Myocyte (in vitro differentiated cells): ENCODE measurements at regions not wholly inside any gene's neighbourhood (a gene's known extent, or its start where the extent isn't known, plus 50 kb on each side); places are given as distances from the start of the nearest gene placed in this dataset.
A peak's percentile ranks its signal among the peaks of the same experiment; 100 is the strongest.

ENCODE experiments used
- DNase-seq: peaks from one replicate; pipeline ENCODE4 v3.0.0-alpha.2; 2012; ENCODE audit warnings: low read depth

GRCh38 chr4:106454021-106454420, 85.4 kb upstream of the GIMD1 start:
- no peak for DNase-seq

DNA sequence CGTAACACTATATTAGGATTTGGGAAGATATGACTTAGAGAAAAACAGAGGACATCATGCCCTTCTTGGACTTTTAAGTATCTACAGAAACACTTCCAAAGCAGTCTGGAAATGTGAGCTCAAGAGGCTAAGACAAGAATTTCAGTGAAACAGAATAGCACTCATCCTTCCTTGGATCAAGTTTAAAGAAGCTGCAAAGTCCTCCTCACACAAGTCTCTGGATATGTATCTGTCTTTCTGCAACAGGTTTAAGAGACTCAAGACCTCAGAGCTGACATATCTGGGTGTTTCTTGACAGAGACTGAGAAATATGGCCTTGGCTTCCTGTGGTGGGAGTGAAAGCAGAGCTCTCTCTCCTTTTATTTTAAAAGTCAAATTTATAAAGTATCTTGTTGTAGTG, 82.5 kb upstream of the GIMD1 start:
- DNase-seq, result no peak

GRCh38 chr4:106450249-106450648, 81.7 kb upstream of the GIMD1 start:
- no peak for DNase-seq

DNA sequence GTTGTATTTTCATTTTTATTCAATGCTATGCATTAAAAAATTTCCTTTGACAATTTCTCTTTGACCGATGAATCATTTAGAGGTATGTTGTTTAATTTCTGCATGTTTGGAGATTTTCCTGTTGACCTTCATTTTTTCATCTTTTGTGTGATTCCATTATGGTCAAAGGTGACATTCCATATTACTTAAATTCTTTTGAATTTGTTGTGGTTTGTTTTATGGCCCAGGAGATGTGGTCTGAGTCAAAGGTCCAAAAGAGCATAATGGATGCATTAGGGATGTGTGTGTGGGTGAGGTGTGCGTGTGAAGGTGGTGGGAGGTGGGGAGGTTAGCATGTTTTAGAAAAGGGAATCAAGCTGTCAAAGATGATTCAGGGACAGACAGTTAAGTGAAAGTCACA, 76.0 kb upstream of the GIMD1 start:
- no peak for DNase-seq

DNA sequence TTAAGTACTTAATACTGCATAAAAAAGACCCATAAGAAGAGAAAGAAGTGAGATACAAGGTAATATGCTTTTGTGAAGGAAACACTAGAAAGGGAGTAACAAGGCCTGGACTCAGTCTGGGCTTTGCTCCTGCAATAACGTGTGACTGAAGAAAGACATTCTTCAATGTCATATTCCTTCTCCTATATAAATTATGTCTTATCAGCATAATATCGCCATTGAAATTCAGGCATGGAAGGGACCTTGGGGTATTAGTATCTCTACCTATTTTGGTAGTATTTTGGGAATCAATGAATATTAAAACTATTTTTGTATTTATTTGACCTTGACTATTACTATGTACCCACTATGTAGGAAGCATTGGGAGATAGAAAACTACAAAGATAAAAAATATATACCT, 62.2 kb upstream of the GIMD1 start:
- DNase-seq, result no peak

GRCh38 chr4:106429885-106430284, 61.3 kb upstream of the GIMD1 start:
- no peak for DNase-seq

DNA sequence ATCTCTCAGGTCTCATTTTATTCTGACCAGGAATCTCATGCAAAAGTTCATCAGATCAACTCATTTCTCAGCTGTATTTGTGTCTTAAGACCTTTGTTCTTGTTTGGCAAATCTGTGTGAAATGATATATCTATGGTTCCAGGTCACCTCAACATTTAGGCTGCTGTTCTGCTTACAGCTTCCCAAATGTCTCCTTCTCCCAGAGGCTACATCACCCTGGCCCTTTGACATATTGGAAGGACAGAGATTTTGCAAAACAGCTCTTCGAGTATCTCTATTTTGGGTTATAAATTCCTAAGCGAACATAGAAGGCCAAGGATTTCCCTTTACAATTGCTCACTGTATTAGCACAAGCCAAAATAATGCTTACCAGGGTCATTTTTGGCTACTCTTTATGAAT, 57.5 kb upstream of the GIMD1 start:
- DNase-seq, result no peak

DNA sequence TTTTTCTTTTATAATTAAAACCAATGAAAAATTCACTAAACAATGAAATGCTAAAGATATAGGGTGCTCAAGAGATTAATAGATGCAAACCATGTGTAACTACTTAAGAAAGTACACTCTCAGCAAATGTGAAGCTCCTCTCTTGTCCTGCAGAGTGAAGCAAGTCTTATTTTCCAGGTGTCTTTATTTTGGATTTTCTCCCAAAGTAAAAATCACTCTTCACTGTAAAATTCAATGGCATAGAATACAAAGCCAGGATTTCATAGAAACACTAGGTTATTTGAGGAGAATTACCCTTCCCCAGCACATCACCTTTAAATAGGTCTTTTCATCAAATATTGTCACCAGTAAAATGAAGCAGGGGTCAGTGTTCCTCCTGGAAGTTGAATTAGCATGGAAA, 57.0 kb upstream of the GIMD1 start:
- no peak for DNase-seq

DNA sequence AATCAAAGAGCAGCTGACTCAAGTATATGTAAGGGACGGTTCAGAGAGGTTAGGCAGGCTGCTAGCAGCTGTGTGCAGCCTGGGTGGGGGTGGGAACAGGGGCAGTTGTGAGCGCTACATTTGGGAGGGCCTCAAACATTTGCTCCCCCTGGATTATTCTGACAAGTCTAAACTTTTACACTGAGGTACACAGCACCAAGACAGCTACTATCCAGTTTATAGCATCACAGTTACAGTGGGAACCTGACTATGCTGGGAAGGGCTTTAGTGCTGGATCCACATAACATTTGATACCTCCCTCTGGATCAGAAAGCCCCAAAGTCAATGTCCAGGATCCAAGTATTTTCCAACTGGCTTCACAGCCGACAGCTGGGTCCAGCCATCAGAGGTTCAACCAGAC, 55.8 kb upstream of the GIMD1 start:
- DNase-seq, result peak; percentile 31

- no peak for DNase-seq
Observed at GRCh38 chr4:106423791-106424190, 55.2 kb upstream of the GIMD1 start.

- DNase-seq, result peak; percentile 40
Observed at GRCh38 chr4:106422766-106423165, 54.2 kb upstream of the GIMD1 start.

DNA sequence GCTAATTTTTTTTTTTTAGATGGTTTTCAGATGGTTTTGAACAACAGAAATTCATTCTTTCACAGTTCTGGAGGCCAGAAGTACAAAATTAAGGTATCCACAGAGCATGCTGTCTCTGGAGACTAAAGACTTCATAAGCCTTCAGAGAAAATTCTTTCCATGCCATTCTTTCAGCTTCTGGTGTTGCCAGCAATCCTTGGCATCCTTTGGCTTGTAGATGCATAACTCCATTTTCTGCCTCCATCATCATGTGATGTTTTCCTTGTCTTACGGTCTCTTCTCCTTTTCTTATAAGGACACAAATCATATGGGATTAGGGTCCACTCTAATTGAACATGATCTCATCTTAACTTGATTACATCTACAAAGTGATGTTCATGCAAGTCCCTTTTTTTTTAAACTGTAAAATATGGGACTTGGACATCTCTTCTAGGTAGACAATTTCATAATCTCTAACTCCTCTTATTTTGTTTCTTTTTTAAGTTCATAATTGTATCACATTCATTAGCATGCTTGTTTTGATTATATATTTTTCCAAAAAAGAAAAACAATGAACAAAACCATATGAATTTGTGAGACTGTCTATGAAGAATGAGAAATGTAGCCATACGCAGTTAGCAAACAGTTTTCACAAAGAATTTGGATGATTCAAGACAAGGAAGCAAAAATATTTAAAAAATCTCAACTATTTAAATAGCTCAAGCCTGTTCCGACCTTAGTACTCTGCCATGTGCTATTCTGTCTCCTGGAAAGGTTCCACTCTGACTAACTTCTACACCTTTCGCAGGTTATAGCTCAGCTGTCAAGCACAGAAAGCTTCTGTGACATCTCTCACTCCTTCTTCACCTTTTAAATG, 53.1 kb upstream of the GIMD1 start:
- peak; percentile 50 for DNase-seq

- no peak for DNase-seq
Observed at GRCh38 chr4:106418444-106418843, 49.9 kb upstream of the GIMD1 start.
